ENCODE measurements at regions not wholly inside any gene's neighbourhood (a gene's known extent, or its start where the extent isn't known, plus 50 kb on each side); places are given as distances from the start of the nearest gene placed in this dataset.

GRCh38 chr15:96124436-96124835 lies 206.1 kb upstream of the NR2F2 start:
- TF ChIP-seq CTCF (IDR thresholded peaks at IDR 0.05; ENCODE audit: low read depth, low read length, poor library complexity, severe bottlenecking), result no peak
- TF ChIP-seq EZH2phosphoT487 (IDR thresholded peaks at IDR 0.05; ENCODE audit: borderline replicate concordance, low read length), result no peak

Data from DOHH2 (cell line).